ENCODE measurements at regions not wholly inside any gene's neighbourhood (a gene's known extent, or its start where the extent isn't known, plus 50 kb on each side); places are given as distances from the start of the nearest gene placed in this dataset.

DNA sequence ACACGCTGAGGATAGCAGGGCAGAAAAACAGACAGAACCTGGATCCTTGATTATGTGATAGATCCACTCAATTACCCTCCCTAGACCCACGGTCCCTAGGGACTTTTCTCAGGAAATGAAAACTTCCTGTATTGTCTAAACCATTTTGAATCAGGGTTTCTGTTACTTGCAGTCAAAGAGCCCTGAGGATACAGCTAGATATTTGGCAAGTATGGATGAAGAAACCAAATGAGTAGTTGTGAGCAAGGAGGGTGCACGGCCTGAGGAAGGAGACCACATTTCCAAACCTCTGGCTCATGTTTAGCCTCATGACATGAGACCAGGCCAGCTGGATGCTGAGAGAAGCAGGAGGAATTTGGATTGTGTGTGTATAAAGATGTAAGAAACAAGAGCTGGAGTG, 91.6 kb downstream of the MRPL14 start:
- TF ChIP-seq, protein P1, sequence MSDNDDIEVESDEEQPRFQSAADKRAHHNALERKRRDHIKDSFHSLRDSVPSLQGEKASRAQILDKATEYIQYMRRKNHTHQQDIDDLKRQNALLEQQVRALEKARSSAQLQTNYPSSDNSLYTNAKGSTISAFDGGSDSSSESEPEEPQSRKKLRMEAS (IDR thresholded peaks at IDR 0.05; ENCODE audit: low read depth): no peak
- TF ChIP-seq MXI1 (IDR thresholded peaks at IDR 0.05; ENCODE audit: low read depth, low read length) (no peak), POLR2AphosphoS5 (IDR thresholded peaks at IDR 0.05; ENCODE audit: low read depth, low read length) (no peak), GABPA (IDR thresholded peaks at IDR 0.05; ENCODE audit: low read depth) (no peak), FOXM1 (IDR thresholded peaks at IDR 0.05; ENCODE audit: low read depth) (no peak), EP300 (IDR thresholded peaks at IDR 0.05; ENCODE audit: borderline replicate concordance in 1 of 2, low read depth in 1 of 2, low read length in 1 of 2) (no peak)
- TF ChIP-seq, protein P2, sequence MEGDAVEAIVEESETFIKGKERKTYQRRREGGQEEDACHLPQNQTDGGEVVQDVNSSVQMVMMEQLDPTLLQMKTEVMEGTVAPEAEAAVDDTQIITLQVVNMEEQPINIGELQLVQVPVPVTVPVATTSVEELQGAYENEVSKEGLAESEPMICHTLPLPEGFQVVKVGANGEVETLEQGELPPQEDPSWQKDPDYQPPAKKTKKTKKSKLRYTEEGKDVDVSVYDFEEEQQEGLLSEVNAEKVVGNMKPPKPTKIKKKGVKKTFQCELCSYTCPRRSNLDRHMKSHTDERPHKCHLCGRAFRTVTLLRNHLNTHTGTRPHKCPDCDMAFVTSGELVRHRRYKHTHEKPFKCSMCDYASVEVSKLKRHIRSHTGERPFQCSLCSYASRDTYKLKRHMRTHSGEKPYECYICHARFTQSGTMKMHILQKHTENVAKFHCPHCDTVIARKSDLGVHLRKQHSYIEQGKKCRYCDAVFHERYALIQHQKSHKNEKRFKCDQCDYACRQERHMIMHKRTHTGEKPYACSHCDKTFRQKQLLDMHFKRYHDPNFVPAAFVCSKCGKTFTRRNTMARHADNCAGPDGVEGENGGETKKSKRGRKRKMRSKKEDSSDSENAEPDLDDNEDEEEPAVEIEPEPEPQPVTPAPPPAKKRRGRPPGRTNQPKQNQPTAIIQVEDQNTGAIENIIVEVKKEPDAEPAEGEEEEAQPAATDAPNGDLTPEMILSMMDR (IDR thresholded peaks at IDR 0.05): no peak

All from SK-N-SH (cell line).